NT2/D1 (cell line): ENCODE measurements at regions not wholly inside any gene's neighbourhood (a gene's known extent, or its start where the extent isn't known, plus 50 kb on each side); places are given as distances from the start of the nearest gene placed in this dataset.
A peak's percentile ranks its signal among the peaks of the same experiment; 100 is the strongest.

Experiments
- DNase-seq: peaks from one replicate; pipeline ENCODE4 v3.0.0-alpha.2; 2011; ENCODE audit warnings: low read depth, low spot score
- H3K27me3 ChIP-seq: 2 replicates; pipeline ENCODE4 v1.6.0; 2011; ENCODE audit warnings: mild to moderate bottlenecking; ENCODE audit not compliant: insufficient read length, insufficient read depth
- H3K36me3 ChIP-seq: 2 replicates; pipeline ENCODE4 v1.6.1; 2011; ENCODE audit warnings: mild to moderate bottlenecking, low read length, mixed read lengths; ENCODE audit not compliant: insufficient read depth, insufficient read length
- H3K4me1 ChIP-seq: 2 replicates; pipeline ENCODE4 v1.5.1; 2011; ENCODE audit not compliant: insufficient read depth, insufficient read length
- H3K4me3 ChIP-seq: 2 replicates; pipeline ENCODE4 v1.5.1; 2011; ENCODE audit warnings: low read depth; ENCODE audit not compliant: insufficient read length
- H3K9ac ChIP-seq: 2 replicates; pipeline ENCODE4 v1.6.0; 2011; ENCODE audit warnings: low read depth; ENCODE audit not compliant: insufficient read length
- H3K9me3 ChIP-seq: 2 replicates; pipeline ENCODE4 v1.5.1; 2011; ENCODE audit warnings: mild to moderate bottlenecking, low read length; ENCODE audit not compliant: insufficient read depth
- SUZ12 ChIP-seq: IDR thresholded peaks from 2 replicates; pipeline ENCODE4 v1.6.1; 2011; ENCODE audit not compliant: insufficient read length, insufficient read depth; ENCODE audit errors: extremely low read depth
- YY1 ChIP-seq: IDR thresholded peaks from 2 replicates; pipeline ENCODE4 v1.6.1; 2011; ENCODE audit not compliant: insufficient read length, insufficient read depth
- ZNF274 ChIP-seq: IDR thresholded peaks from 2 replicates; pipeline ENCODE4 v1.6.1; 2011; ENCODE audit warnings: mild to moderate bottlenecking, low read depth, low read length

GRCh38 chr6:68159433-68159832, 475.6 kb upstream of the ADGRB3 start:
- no peaks in the 10 kb centered on the region for H3K4me1 ChIP-seq
- peaks cover 12% of the 10 kb centered on the region; the same call in 1 of the 2 replicates for H3K9me3 ChIP-seq
- H3K36me3 ChIP-seq = no peaks in the 10 kb centered on the region
- TF ChIP-seq ZNF274 (no peak), SUZ12 (no peak), YY1 (no peak)
- H3K27me3 ChIP-seq = no peaks in the 10 kb centered on the region
- DNase-seq = no peak
- H3K9ac ChIP-seq = no peak overlapping the region
- no peak overlapping the region for H3K4me3 ChIP-seq

DNA sequence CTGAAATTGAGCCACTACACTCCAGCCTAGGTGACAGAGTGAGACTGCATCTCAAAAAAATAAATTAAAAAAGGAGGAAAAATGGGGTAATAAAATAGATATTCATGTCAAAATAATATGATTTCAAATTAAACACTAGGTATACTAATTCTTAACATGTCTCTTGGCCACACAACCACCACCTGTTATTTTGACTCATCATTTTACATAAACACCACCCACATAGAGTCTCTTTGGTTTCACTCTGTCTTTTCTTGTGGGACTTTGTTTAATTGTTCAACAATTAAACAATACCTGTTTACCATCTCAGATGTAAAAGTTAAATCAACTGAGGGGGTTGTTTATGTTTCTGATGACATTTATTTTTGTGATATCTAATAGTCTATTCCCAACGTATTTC, 476.8 kb upstream of the ADGRB3 start:
- Histone ChIP-seq H3K36me3 (no peaks in the 10 kb centered on the region), H3K4me3 (no peak overlapping the region), H3K27me3 (no peaks in the 10 kb centered on the region), H3K9ac (no peak overlapping the region), H3K4me1 (no peaks in the 10 kb centered on the region), H3K9me3 (peaks cover 12% of the 10 kb centered on the region; the same call in 1 of the 2 replicates)
- no peak for DNase-seq
- TF ChIP-seq YY1 = no peak
- no peak for TF ChIP-seq ZNF274
- no peak for TF ChIP-seq SUZ12

GRCh38 chr6:68144667-68145066, 490.4 kb upstream of the ADGRB3 start:
- no peaks in the 10 kb centered on the region for H3K27me3 ChIP-seq

DNA sequence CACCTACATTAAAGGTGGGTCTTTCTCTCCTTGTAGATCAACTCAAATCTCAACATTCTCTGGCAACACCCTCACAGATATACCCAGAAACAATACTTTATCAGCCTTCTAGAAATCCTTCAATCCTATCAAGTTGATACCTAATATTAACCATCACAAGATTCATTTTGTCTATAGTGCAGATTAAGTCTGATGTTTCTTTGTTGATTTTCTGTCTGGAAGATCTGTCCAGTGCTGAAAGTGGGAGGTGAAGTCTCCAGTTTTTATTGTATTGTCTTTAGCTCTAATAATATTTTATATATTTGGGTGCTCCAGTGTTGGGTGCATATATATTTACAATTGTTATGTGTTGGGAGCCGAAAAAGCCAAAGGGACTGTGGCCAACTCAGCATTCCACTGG, 493.9 kb upstream of the ADGRB3 start:
- H3K4me3 ChIP-seq = no peak overlapping the region
- H3K9ac ChIP-seq = no peak overlapping the region
- H3K4me1 ChIP-seq = no peaks in the 10 kb centered on the region
- no peaks in the 10 kb centered on the region for H3K27me3 ChIP-seq
- H3K36me3 ChIP-seq = no peaks in the 10 kb centered on the region
- no peak for DNase-seq
- H3K9me3 ChIP-seq = no peaks in the 10 kb centered on the region
- TF ChIP-seq SUZ12 = no peak
- no peak for TF ChIP-seq ZNF274
- TF ChIP-seq YY1 = no peak

More at GRCh38 chr6:68144667-68145066, 490.4 kb upstream of the ADGRB3 start:
- no peaks in the 10 kb centered on the region for H3K4me1 ChIP-seq
- no peak for DNase-seq
- H3K9me3 ChIP-seq = no peaks in the 10 kb centered on the region
- no peak overlapping the region for H3K4me3 ChIP-seq
- H3K36me3 ChIP-seq = no peaks in the 10 kb centered on the region
- no peak overlapping the region for H3K9ac ChIP-seq
- TF ChIP-seq SUZ12 (no peak), YY1 (no peak), ZNF274 (no peak)

DNA sequence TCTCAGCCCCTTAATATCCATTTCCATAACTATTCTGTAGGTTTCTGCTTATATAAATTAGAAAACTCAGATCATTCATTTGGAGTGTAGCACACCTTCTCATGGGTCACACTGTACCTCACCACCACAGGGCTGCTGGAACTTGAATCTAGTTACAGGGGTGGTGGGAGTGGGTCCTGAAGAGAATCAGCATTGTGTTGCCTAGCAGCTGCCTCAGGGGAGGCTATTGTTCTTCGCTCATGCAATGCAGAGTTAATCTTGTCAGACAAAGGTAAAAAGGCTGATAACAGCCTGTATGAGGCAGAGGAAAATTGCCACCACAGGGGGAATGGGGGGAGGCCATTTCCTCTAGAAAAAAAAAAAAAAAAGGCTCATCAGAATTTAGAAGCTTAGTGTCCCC, 496.0 kb upstream of the ADGRB3 start:
- Histone ChIP-seq H3K4me3 (no peak overlapping the region), H3K27me3 (no peaks in the 10 kb centered on the region)

DNA sequence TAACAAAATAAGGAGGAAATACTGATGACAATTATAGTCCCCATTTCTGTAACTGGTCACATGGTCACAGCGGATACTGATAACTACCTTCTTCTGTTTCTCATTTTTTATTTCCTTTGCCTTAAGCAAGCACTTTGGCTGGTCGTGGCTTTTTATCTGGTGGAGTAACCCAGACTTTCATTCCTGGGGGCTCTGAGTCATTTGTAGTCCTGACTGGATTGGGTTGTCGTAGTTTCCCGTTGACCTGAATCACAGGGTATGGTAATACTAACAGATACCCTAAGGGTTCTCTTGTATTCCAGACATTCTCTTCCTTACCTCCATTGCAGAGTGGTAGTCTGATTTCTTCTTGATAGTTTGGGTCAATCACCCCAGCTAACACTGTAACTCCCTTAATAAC, 500.3 kb upstream of the ADGRB3 start:
- Histone ChIP-seq H3K4me3 (no peak overlapping the region), H3K4me1 (no peaks in the 10 kb centered on the region), H3K9ac (no peak overlapping the region), H3K36me3 (no peaks in the 10 kb centered on the region), H3K9me3 (no peaks in the 10 kb centered on the region), H3K27me3 (no peaks in the 10 kb centered on the region)
- no peak for DNase-seq
- no peak for TF ChIP-seq ZNF274
- TF ChIP-seq SUZ12 = no peak
- TF ChIP-seq YY1 = no peak

More for the DNA sequence above, 496.0 kb upstream of the ADGRB3 start:
- Histone ChIP-seq H3K4me1 (no peaks in the 10 kb centered on the region), H3K9ac (no peak overlapping the region), H3K36me3 (no peaks in the 10 kb centered on the region), H3K9me3 (no peaks in the 10 kb centered on the region)
- peak; percentile 51 for DNase-seq
- no peak for TF ChIP-seq SUZ12
- TF ChIP-seq YY1 = no peak
- TF ChIP-seq ZNF274 = no peak

DNA sequence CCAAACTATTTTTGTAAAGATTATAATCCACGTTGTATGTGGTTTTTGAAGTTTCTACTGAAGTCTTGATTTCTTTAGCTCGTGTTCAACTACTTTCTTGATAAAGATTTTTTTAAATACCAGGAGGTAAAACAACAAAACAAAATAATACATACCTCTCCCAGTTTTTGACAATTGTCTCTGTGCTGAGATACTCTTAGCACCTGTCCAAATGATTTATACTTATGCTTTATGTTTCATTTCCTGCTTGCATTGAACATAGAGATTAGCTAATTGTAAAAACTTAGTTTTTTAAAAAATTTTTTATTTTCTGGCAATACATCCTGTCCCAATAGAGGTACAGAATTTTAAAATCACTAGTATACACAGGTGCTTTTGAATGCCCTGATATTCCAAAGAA, 506.9 kb upstream of the ADGRB3 start:
- H3K4me1 ChIP-seq = no peaks in the 10 kb centered on the region
- no peaks in the 10 kb centered on the region for H3K9me3 ChIP-seq
- no peaks in the 10 kb centered on the region for H3K27me3 ChIP-seq
- H3K36me3 ChIP-seq = no peaks in the 10 kb centered on the region
- TF ChIP-seq YY1 (no peak), ZNF274 (no peak), SUZ12 (no peak)
- H3K4me3 ChIP-seq = no peak overlapping the region
- H3K9ac ChIP-seq = no peak overlapping the region
- DNase-seq = no peak
